ENCODE measurements at regions not wholly inside any gene's neighbourhood (a gene's known extent, or its start where the extent isn't known, plus 50 kb on each side); places are given as distances from the start of the nearest gene placed in this dataset.
"Not testable (repeated sequence)": the region's sequence is repeated elsewhere in the genome, so short reads cannot be mapped to it uniquely, and the experiment has no call there.

- not testable (repeated sequence) for DNase-seq; H3K9me3 ChIP-seq (ENCODE audit: control insufficient read depth in 4 of 4, insufficient read depth in 3 of 4, low read length in 3 of 4); H3K4me1 ChIP-seq (ENCODE audit: control insufficient read depth in 5 of 5, insufficient read depth in 5 of 5, low read length in 5 of 5); ATAC-seq (ENCODE audit: insufficient read depth, low FRiP score); H3K27ac ChIP-seq (ENCODE audit: low read depth in 1 of 2, low read length in 1 of 2); H3K27me3 ChIP-seq (ENCODE audit: control insufficient read depth in 3 of 3, insufficient read depth in 3 of 3, low read length in 2 of 3); H3K9ac ChIP-seq (ENCODE audit: insufficient read depth in 1 of 2, low read length in 2 of 2); H3K36me3 ChIP-seq (ENCODE audit: control insufficient read depth in 4 of 4, insufficient read depth in 4 of 4, low read length in 4 of 4); H3K4me3 ChIP-seq
- WGBS, 2 donors, result no CpG with 5 or more reads among the region's 2 CpGs
Measured at GRCh38 chrY:26273089-26273488, 651.2 kb downstream of the CDY1 start.

DNA sequence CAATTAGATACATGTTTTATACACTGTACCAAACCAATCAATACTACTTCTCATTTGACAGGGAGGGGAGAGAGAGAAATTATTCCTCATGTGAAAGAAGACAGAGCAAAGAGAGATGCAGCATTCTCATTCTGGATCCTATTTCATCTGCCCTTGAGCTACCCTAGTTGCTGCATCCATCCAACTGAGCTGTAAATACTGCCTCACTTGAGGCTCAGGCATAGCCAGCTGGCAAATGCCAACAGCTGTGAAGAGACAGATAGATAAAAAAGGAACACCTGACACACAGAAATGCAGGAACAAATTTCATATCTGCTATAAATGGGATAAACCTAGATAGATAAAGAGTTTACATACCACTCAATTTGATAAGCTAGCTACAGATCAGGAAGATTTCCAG lies 684.1 kb downstream of the CDY1 start:
- not testable (repeated sequence) for H3K27ac ChIP-seq (ENCODE audit: low read depth in 1 of 2, low read length in 1 of 2); ATAC-seq (ENCODE audit: insufficient read depth, low FRiP score); H3K9me3 ChIP-seq (ENCODE audit: control insufficient read depth in 4 of 4, insufficient read depth in 3 of 4, low read length in 3 of 4); H3K36me3 ChIP-seq (ENCODE audit: control insufficient read depth in 4 of 4, insufficient read depth in 4 of 4, low read length in 4 of 4); H3K9ac ChIP-seq (ENCODE audit: insufficient read depth in 1 of 2, low read length in 2 of 2); H3K27me3 ChIP-seq (ENCODE audit: control insufficient read depth in 3 of 3, insufficient read depth in 3 of 3, low read length in 2 of 3); H3K4me3 ChIP-seq; DNase-seq; H3K4me1 ChIP-seq (ENCODE audit: control insufficient read depth in 5 of 5, insufficient read depth in 5 of 5, low read length in 5 of 5)

- H3K4me3 ChIP-seq; ATAC-seq (ENCODE audit: insufficient read depth, low FRiP score); H3K9ac ChIP-seq (ENCODE audit: insufficient read depth in 1 of 2, low read length in 2 of 2); DNase-seq; H3K27me3 ChIP-seq (ENCODE audit: control insufficient read depth in 3 of 3, insufficient read depth in 3 of 3, low read length in 2 of 3); H3K36me3 ChIP-seq (ENCODE audit: control insufficient read depth in 4 of 4, insufficient read depth in 4 of 4, low read length in 4 of 4); H3K9me3 ChIP-seq (ENCODE audit: control insufficient read depth in 4 of 4, insufficient read depth in 3 of 4, low read length in 3 of 4); H3K27ac ChIP-seq (ENCODE audit: low read depth in 1 of 2, low read length in 1 of 2); H3K4me1 ChIP-seq (ENCODE audit: control insufficient read depth in 5 of 5, insufficient read depth in 5 of 5, low read length in 5 of 5): not testable (repeated sequence)
- no CpG with 5 or more reads among the region's 1 CpG for WGBS, 2 donors
Measured at GRCh38 chrY:26306630-26307385, 684.9 kb downstream of the CDY1 start.

DNA sequence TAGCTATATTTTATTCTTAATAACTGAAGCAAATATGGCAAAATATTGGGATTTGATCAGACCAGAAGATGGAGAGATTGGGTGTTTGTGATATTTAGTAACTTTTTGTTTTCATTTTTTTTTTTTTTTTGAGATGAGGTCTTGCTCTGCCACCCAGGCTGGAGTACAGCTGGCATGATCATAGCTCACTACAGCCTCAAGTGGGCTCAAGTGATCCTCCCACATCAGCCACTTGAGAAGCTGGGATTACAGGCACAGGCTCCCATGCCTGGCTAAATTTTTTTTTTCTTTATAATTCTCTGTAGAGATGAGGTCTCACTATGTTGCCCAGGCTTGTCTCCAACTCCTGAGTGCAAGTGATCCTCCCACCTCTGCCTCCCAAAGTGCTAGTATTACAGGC lies 686.4 kb downstream of the CDY1 start:
- not testable (repeated sequence) for H3K4me3 ChIP-seq; H3K27me3 ChIP-seq (ENCODE audit: control insufficient read depth in 3 of 3, insufficient read depth in 3 of 3, low read length in 2 of 3); H3K4me1 ChIP-seq (ENCODE audit: control insufficient read depth in 5 of 5, insufficient read depth in 5 of 5, low read length in 5 of 5); ATAC-seq (ENCODE audit: insufficient read depth, low FRiP score); H3K9me3 ChIP-seq (ENCODE audit: control insufficient read depth in 4 of 4, insufficient read depth in 3 of 4, low read length in 3 of 4); H3K36me3 ChIP-seq (ENCODE audit: control insufficient read depth in 4 of 4, insufficient read depth in 4 of 4, low read length in 4 of 4); DNase-seq; H3K27ac ChIP-seq (ENCODE audit: low read depth in 1 of 2, low read length in 1 of 2); H3K9ac ChIP-seq (ENCODE audit: insufficient read depth in 1 of 2, low read length in 2 of 2)

- H3K4me3 ChIP-seq; H3K27ac ChIP-seq (ENCODE audit: low read depth in 1 of 2, low read length in 1 of 2); H3K36me3 ChIP-seq (ENCODE audit: control insufficient read depth in 4 of 4, insufficient read depth in 4 of 4, low read length in 4 of 4); H3K4me1 ChIP-seq (ENCODE audit: control insufficient read depth in 5 of 5, insufficient read depth in 5 of 5, low read length in 5 of 5); H3K27me3 ChIP-seq (ENCODE audit: control insufficient read depth in 3 of 3, insufficient read depth in 3 of 3, low read length in 2 of 3); H3K9me3 ChIP-seq (ENCODE audit: control insufficient read depth in 4 of 4, insufficient read depth in 3 of 4, low read length in 3 of 4); ATAC-seq (ENCODE audit: insufficient read depth, low FRiP score); H3K9ac ChIP-seq (ENCODE audit: insufficient read depth in 1 of 2, low read length in 2 of 2): not testable (repeated sequence)
- 59% methylated on average over 2 of the region's 2 CpGs; no CpG with 5 or more reads in 1 of the 2 donors for WGBS, 2 donors
- peak in 2 of 3 donors; percentile 14 to 33 for DNase-seq
Measured at GRCh38 chrY:26315065-26315464, 693.1 kb downstream of the CDY1 start.

DNA sequence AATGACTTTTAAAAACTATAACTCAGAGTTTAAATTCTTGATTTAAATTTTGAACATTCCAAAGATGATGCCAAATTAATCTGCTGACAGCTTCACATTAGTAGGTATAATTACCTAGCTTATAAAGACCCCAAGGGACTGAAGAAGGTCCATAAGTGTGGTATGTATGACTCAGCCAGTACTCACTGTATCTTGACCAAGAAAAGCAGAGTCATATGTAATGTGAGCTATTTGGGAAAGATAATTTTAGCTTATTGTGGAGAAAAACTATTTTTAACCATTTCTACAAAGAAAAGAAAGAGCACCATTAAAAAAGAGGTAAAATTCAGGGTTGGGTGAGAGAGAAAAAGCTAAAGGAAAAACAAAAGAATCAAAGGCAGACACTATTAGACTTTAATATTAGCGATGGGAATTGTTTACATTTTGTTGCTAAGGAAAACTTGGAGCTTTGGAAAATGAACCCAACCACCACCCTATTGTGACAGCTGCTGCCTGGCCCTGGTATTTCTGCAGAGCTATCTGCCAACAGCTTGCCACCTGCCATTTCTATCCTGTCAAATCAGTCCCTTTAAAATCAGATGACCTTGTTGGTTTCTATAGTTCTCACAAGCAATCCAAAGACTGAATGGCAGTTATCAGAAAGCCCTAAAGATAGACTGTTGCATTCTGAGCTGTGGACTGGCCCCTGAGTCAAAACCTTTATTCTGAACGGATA lies 697.7 kb downstream of the CDY1 start:
- not testable (repeated sequence) for H3K27ac ChIP-seq (ENCODE audit: low read depth in 1 of 2, low read length in 1 of 2); H3K4me1 ChIP-seq (ENCODE audit: control insufficient read depth in 5 of 5, insufficient read depth in 5 of 5, low read length in 5 of 5); H3K27me3 ChIP-seq (ENCODE audit: control insufficient read depth in 3 of 3, insufficient read depth in 3 of 3, low read length in 2 of 3); H3K9me3 ChIP-seq (ENCODE audit: control insufficient read depth in 4 of 4, insufficient read depth in 3 of 4, low read length in 3 of 4); ATAC-seq (ENCODE audit: insufficient read depth, low FRiP score); H3K36me3 ChIP-seq (ENCODE audit: control insufficient read depth in 4 of 4, insufficient read depth in 4 of 4, low read length in 4 of 4); DNase-seq; H3K9ac ChIP-seq (ENCODE audit: insufficient read depth in 1 of 2, low read length in 2 of 2); H3K4me3 ChIP-seq
- 0 to 39% methylated on average over 1 to 2 of the region's 2 CpGs for WGBS, 2 donors

DNA sequence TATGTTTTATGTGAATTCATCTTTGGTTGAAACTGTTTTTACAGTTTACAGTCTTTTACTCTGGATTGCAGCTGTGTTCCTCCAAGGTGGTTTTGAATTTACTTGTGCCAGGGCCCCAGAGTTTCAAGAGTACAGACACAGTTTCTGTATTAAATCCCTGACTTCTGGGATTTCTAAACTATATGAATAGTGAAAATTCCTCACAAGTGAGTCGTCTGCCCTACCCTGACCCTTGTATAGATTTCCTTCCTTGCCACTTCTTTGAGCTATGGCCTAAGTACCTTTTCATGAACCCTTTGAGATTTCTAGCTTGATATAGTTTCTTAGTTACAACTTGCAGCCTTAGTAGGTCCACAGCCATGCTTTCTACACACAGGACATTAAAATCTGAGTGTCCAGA lies 700.8 kb downstream of the CDY1 start:
- H3K4me1 ChIP-seq (ENCODE audit: control insufficient read depth in 5 of 5, insufficient read depth in 5 of 5, low read length in 5 of 5); ATAC-seq (ENCODE audit: insufficient read depth, low FRiP score); H3K9ac ChIP-seq (ENCODE audit: insufficient read depth in 1 of 2, low read length in 2 of 2); H3K27ac ChIP-seq (ENCODE audit: low read depth in 1 of 2, low read length in 1 of 2); H3K27me3 ChIP-seq (ENCODE audit: control insufficient read depth in 3 of 3, insufficient read depth in 3 of 3, low read length in 2 of 3); DNase-seq; H3K36me3 ChIP-seq (ENCODE audit: control insufficient read depth in 4 of 4, insufficient read depth in 4 of 4, low read length in 4 of 4); H3K9me3 ChIP-seq (ENCODE audit: control insufficient read depth in 4 of 4, insufficient read depth in 3 of 4, low read length in 3 of 4); H3K4me3 ChIP-seq: not testable (repeated sequence)
- 46% methylated on average over 1 of the region's 1 CpG; no CpG with 5 or more reads in 1 of the 2 donors for WGBS, 2 donors

- H3K4me3 ChIP-seq; H3K27ac ChIP-seq (ENCODE audit: low read depth in 1 of 2, low read length in 1 of 2); DNase-seq; H3K36me3 ChIP-seq (ENCODE audit: control insufficient read depth in 4 of 4, insufficient read depth in 4 of 4, low read length in 4 of 4); H3K27me3 ChIP-seq (ENCODE audit: control insufficient read depth in 3 of 3, insufficient read depth in 3 of 3, low read length in 2 of 3); ATAC-seq (ENCODE audit: insufficient read depth, low FRiP score); H3K4me1 ChIP-seq (ENCODE audit: control insufficient read depth in 5 of 5, insufficient read depth in 5 of 5, low read length in 5 of 5); H3K9me3 ChIP-seq (ENCODE audit: control insufficient read depth in 4 of 4, insufficient read depth in 3 of 4, low read length in 3 of 4); H3K9ac ChIP-seq (ENCODE audit: insufficient read depth in 1 of 2, low read length in 2 of 2): not testable (repeated sequence)
Measured at GRCh38 chrY:26352931-26353330, 731.0 kb downstream of the CDY1 start.
